A549 (cell line): ENCODE measurements at regions not wholly inside any gene's neighbourhood (a gene's known extent, or its start where the extent isn't known, plus 50 kb on each side); places are given as distances from the start of the nearest gene placed in this dataset.

ENCODE experiments used
- ATAC-seq, 2 experiments: fragments of 200-7000 bp in 1 of 2; fragments of >200 bp in 1 of 2; cut with Nextera tagmentation in 1 of 2; cut with Tn5 transposase in 1 of 2; 3 replicates each; pipeline versions ENCODE4 v1.8.0 to v1.9.1; 2018 to 2020; ENCODE audit warnings: mild to moderate bottlenecking in 1 of 2, moderate library complexity in 1 of 2
- CTCF ChIA-PET: fragments of 300-600 bp; sonication (Branson Sonifier 250); formaldehyde crosslinking; extraction: SDS; loops from one replicate; lab custom pipeline; 2021; ENCODE audit warnings: antibody characterized with exemption, inconsistent platforms; lab: Yijun Ruan, JAX
- POLR2A ChIA-PET: fragments of 350-600 bp; formaldehyde crosslinking; extraction: SDS; loops from one replicate; lab custom pipeline; 2021; ENCODE audit warnings: antibody characterized with exemption, inconsistent platforms; lab: Yijun Ruan, JAX
- DNase-seq, 2 experiments: peaks; one replicate each; pipeline versions ENCODE4 v3.0.0 to v3.0.0-alpha.2; 2011 to 2016; ENCODE audit warnings: low read depth in 1 of 2, low spot score in 1 of 2
- FAIRE-seq: peaks from 2 replicates; lab custom pipeline; 2011; peaks lifted over from hg19 to GRCh38; lab: Jason Lieb, UNC
- H3K27ac ChIP-seq, 2 experiments: fragments of >200 bp; sonication (Bioruptor Twin); formaldehyde crosslinking; 3 replicates each; pipeline ENCODE4 v1.5.1; 2016 to 2017
- H3K4me1 ChIP-seq: fragments of >200 bp; sonication (Bioruptor Twin); formaldehyde crosslinking; 3 replicates; pipeline ENCODE4 v1.6.1; 2016
- H3K4me2 ChIP-seq: fragments of >200 bp; sonication (Bioruptor Twin); formaldehyde crosslinking; 3 replicates; pipeline ENCODE4 v1.6.1; 2016
- H3K4me3 ChIP-seq: fragments of >200 bp; sonication (Bioruptor Twin); formaldehyde crosslinking; 3 replicates; pipeline ENCODE4 v1.5.1; 2016
- H3K9me3 ChIP-seq: fragments of >200 bp; sonication (Bioruptor Twin); formaldehyde crosslinking; 3 replicates; pipeline ENCODE4 v1.6.1; 2016
- CHD4 ChIP-seq: fragments of 200-600 bp; sonication (generic); IDR thresholded peaks from 2 replicates; pipeline ENCODE4 v1.6.1; 2016; ENCODE audit warnings: antibody characterized with exemption, mild to moderate bottlenecking, borderline replicate concordance
- FOSL2 ChIP-seq, 2 experiments: fragments of 450-650 bp in 1 of 2; fragments of >200 bp in 1 of 2; sonication (Bioruptor Twin) in 1 of 2; formaldehyde crosslinking; IDR thresholded peaks; 2 replicates each; pipeline versions ENCODE4 v1.5.0 to v1.6.1; 2016 to 2020; ENCODE audit warnings: mild to moderate bottlenecking in 1 of 2, moderate library complexity in 1 of 2
- GATA3 ChIP-seq: IDR thresholded peaks from 2 replicates; pipeline ENCODE4 v1.6.1; 2012; ENCODE audit warnings: borderline replicate concordance
- HDAC2 ChIP-seq: fragments of 200-600 bp; sonication (generic); IDR thresholded peaks from 2 replicates; pipeline ENCODE4 v1.6.1; 2016
- HOXB5 ChIP-seq: fragments of 250-450 bp; sonication (Bioruptor Pico); IDR thresholded peaks from 2 replicates; pipeline ENCODE4 v1.5.0; 2020; ENCODE audit warnings: mild to moderate bottlenecking, moderate library complexity
- KDM1A ChIP-seq: fragments of 200-600 bp; sonication (generic); IDR thresholded peaks from 2 replicates; pipeline ENCODE4 v1.6.1; 2016; ENCODE audit warnings: low read depth, mild to moderate bottlenecking
- KDM5A ChIP-seq: fragments of 200-600 bp; sonication (generic); IDR thresholded peaks from 2 replicates; pipeline ENCODE4 v1.6.1; 2016; ENCODE audit warnings: antibody characterized with exemption, mild to moderate bottlenecking
- MAZ ChIP-seq: fragments of 150-350 bp; IDR thresholded peaks from 2 replicates; pipeline ENCODE4 v1.6.1; 2014; ENCODE audit warnings: antibody characterized with exemption, low read depth, low read length, borderline replicate concordance
- NFE2L2 ChIP-seq: fragments of 150-350 bp; conservative IDR thresholded peaks from 2 replicates; pipeline ENCODE4 v1.6.1; 2014; ENCODE audit warnings: low read length
- NR3C1 ChIP-seq: fragments of >200 bp; sonication (Bioruptor Twin); formaldehyde crosslinking; IDR thresholded peaks from 3 replicates; pipeline ENCODE4 v1.6.1; 2017
- PBX3 ChIP-seq: IDR thresholded peaks from 2 replicates; pipeline ENCODE4 v1.6.1; 2012
- POLR2A ChIP-seq: IDR thresholded peaks from 2 replicates; pipeline ENCODE4 v1.6.1; 2012; ENCODE audit warnings: mild to moderate bottlenecking, low read length
- RCOR1 ChIP-seq: fragments of 150-350 bp; IDR thresholded peaks from 2 replicates; pipeline ENCODE4 v1.6.1; 2014; ENCODE audit warnings: antibody characterized with exemption, low read length, low read depth
- REST ChIP-seq: fragments of 200-600 bp; sonication (generic); IDR thresholded peaks from 2 replicates; pipeline ENCODE4 v1.6.1; 2016; ENCODE audit warnings: antibody characterized with exemption, mild to moderate bottlenecking, moderate library complexity
- SREBF2 ChIP-seq: fragments of 450-650 bp; IDR thresholded peaks from 2 replicates; pipeline ENCODE4 v1.6.1; 2014; ENCODE audit warnings: mild to moderate bottlenecking, moderate library complexity
- ZNF302 ChIP-seq: fragments of 250-450 bp; sonication (Bioruptor Pico); IDR thresholded peaks from 2 replicates; pipeline ENCODE4 v1.9.0; 2021; ENCODE audit warnings: inconsistent platforms, mild to moderate bottlenecking, moderate library complexity
- WGBS: methylation state at CpG from one replicate; pipeline ENCODE4 v1.1.6; 2017; ENCODE audit errors: missing lambda C conversion rate; 5-methylcytosine and 5-hydroxymethylcytosine counted together
- TF ChIP-seq, protein P1 (sequence below): fragments of 150-350 bp; IDR thresholded peaks from 2 replicates; pipeline ENCODE4 v1.6.1; 2014; ENCODE audit warnings: low read depth, mild to moderate bottlenecking, low read length
- TF ChIP-seq, protein P2 (sequence below): IDR thresholded peaks from 2 replicates; pipeline ENCODE4 v1.6.1; 2012; ENCODE audit warnings: low read depth, borderline replicate concordance

- CTCF ChIA-PET = no interaction called here
- TF ChIP-seq NR3C1 = no peak
- TF ChIP-seq FOSL2 (IDR thresholded peaks at IDR 0.05) = no peak
- TF ChIP-seq FOSL2 (CRISPR knock-in tag; IDR thresholded peaks at IDR 0.05) = no peak
- TF ChIP-seq RCOR1 = no peak
- TF ChIP-seq HOXB5 (CRISPR knock-in tag) = no peak
- no peak for TF ChIP-seq HDAC2
- TF ChIP-seq ZNF302 (CRISPR knock-in tag) = no peak
- TF ChIP-seq PBX3 = no peak
- no peak for TF ChIP-seq CHD4
- no peak for TF ChIP-seq POLR2A
- no peak for TF ChIP-seq KDM1A
- no peak for TF ChIP-seq SREBF2
- TF ChIP-seq NFE2L2 = no peak
- TF ChIP-seq REST = no peak
- TF ChIP-seq MAZ = no peak
- no peaks in the 10 kb centered on the region for H3K9me3 ChIP-seq
- H3K4me2 ChIP-seq = no peak overlapping the region
- WGBS = 0% methylated on average over 2 of the region's 2 CpGs
- POLR2A ChIA-PET = no interaction called here
- ATAC-seq = no peak
- no peak overlapping the region for H3K4me3 ChIP-seq
- DNase-seq = no peak
- no peak overlapping the region for H3K27ac ChIP-seq
- FAIRE-seq = peak; percentile 46
- no peaks in the 10 kb centered on the region for H3K4me1 ChIP-seq
Observed at GRCh38 chr17:55903028-55903690, 152.3 kb downstream of the PCTP start.

GRCh38 chr17:55909776-55910175 is 158.9 kb downstream of the PCTP start:
- POLR2A ChIA-PET = no interaction called here
- no peaks in the 10 kb centered on the region for H3K4me1 ChIP-seq
- ATAC-seq (no peak), DNase-seq (no peak)
- under 1% methylated on average over 5 of the region's 5 CpGs for WGBS
- H3K4me3 ChIP-seq = no peak overlapping the region
- no peaks in the 10 kb centered on the region; the same call in 2 of the 3 replicates for H3K9me3 ChIP-seq
- no peak overlapping the region for H3K4me2 ChIP-seq
- CTCF ChIA-PET = interaction anchor here (0.7 kb wide), 1 partner anchor 1873 kb away, joined by 3 read pairs; no protein-coding TSS in a partner anchor
- TF ChIP-seq CHD4 (no peak), ZNF302 (CRISPR knock-in tag) (no peak), NFE2L2 (no peak), HDAC2 (no peak), GATA3 (no peak), KDM5A (no peak)
- TF ChIP-seq, protein P1, sequence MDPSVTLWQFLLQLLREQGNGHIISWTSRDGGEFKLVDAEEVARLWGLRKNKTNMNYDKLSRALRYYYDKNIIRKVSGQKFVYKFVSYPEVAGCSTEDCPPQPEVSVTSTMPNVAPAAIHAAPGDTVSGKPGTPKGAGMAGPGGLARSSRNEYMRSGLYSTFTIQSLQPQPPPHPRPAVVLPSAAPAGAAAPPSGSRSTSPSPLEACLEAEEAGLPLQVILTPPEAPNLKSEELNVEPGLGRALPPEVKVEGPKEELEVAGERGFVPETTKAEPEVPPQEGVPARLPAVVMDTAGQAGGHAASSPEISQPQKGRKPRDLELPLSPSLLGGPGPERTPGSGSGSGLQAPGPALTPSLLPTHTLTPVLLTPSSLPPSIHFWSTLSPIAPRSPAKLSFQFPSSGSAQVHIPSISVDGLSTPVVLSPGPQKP = no peak
- TF ChIP-seq, protein P2, sequence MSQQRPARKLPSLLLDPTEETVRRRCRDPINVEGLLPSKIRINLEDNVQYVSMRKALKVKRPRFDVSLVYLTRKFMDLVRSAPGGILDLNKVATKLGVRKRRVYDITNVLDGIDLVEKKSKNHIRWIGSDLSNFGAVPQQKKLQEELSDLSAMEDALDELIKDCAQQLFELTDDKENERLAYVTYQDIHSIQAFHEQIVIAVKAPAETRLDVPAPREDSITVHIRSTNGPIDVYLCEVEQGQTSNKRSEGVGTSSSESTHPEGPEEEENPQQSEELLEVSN = no peak
- TF ChIP-seq, all 56 proteins: peak for 0
- no peak overlapping the region for H3K27ac ChIP-seq
- FAIRE-seq = no peak
